Kidney glomerular epithelial cell (primary cell): ENCODE measurements at regions not wholly inside any gene's neighbourhood (a gene's known extent, or its start where the extent isn't known, plus 50 kb on each side); places are given as distances from the start of the nearest gene placed in this dataset.

ENCODE experiments used
- DNase-seq: peaks from one replicate; lab custom pipeline; 2025; lab: John Stamatoyannopoulos, UW

DNA sequence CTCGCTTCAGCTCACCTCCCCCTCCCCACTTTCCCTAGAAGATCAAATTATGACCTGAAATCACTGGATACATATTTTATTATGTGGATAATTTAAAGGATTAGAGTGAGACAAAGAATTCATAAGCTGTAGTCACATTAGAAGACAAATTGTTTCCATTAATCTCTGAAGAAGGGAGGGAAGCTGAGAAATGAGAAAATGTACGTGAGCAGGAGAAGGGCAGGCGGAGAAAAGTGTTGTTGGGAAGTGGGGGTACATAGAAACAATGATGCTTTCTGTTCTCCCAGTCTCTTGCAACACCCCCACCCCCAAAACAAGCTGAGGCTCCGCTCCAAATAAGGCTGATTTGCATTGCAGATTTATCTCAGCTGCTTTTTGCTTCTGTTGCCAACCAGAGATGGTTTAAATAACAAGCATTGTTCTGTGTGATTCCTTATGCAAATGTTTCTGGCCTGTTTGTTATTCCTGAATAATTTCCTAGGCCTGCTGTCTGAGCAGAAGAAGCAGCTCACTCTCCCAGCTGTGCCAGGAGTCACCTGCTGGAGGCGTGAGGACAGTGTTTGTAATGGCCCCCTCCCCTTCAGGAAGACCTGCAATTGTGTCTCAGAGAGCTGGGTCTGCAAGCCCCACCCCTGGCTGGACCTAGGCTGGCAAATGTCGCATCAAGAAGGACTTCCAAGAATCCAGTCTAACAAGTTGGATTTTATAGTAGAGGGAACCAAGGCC is 121.8 kb upstream of the TNR start:
- no peak for DNase-seq

DNA sequence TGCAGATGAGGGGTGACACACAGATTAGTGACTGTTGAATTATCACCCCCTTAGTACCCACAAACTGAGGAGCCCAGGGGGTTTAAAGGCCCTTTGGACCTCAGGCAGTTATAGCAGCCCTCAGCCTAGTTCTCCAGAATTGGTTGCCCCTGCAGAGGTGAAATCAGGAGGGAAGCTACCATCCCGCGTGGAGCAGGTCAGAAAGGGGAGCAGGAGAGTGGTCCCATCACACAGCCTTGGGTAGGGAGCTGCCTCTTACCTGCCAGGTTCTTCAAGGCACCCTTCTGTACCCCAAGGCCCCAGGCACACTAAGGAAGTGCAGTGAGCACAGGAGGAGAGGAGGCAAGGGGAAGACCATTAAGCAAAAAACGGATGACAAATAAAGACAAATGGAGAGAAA is 121.2 kb upstream of the TNR start:
- no peak for DNase-seq

DNA sequence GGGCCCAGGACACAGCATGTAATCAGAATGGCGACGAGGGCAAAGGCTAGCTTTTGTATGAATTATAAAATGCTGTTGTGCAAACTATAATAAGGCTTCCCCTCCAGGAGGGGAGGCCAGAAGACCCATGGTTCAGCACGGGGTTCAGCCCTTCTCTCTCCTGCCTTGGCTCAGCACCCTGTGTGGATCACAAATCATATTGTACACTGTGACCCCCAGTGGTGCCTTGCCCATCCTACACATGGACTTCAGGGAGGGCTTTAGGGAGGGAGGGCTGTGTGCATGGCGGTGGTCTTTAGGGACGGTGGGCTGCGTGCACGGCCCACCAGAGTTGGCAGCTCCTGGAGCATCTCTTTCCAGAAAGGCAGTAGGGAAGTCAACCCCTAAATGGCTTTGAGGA is 120.8 kb upstream of the TNR start:
- no peak for DNase-seq

DNA sequence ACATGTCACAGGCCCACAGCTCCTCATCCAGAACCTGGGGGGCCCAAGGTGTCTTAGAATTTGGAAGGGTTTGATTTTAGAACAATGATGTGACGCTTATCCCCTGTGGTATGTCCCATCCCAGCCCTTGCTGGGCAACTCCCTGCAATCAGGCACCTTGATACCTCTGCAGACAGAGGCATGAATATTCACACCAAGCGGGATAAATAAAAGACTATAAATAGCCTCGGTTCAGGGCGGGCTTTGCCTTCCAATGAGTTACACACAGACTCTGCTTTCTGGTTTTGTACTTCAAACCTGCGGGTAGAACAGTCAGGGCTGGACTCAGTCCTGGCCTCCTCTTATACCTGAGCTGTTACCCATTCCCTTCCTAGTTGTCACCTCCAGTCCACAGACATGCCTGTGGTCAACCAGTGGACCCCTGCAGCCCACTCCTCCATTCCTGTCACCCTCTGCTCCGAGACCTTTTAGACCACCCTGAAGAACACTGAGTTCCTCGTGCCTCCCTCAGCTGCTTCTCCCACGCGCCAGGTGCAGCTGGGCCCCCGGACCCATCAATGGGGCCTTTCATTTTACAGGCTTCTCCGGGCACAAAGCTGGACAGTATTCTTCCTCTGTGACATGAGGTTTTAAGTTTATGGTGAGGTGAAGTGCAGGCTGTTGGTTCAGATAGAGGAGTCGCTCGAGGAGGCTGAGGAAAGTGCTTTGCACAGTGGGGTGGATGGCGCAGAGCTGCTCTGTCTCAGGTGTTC is 120.1 kb upstream of the TNR start:
- DNase-seq: no peak

- no peak for DNase-seq
These were observed 119.0 kb upstream of the TNR start for GRCh38 chr1:175862408-175862807.

DNA sequence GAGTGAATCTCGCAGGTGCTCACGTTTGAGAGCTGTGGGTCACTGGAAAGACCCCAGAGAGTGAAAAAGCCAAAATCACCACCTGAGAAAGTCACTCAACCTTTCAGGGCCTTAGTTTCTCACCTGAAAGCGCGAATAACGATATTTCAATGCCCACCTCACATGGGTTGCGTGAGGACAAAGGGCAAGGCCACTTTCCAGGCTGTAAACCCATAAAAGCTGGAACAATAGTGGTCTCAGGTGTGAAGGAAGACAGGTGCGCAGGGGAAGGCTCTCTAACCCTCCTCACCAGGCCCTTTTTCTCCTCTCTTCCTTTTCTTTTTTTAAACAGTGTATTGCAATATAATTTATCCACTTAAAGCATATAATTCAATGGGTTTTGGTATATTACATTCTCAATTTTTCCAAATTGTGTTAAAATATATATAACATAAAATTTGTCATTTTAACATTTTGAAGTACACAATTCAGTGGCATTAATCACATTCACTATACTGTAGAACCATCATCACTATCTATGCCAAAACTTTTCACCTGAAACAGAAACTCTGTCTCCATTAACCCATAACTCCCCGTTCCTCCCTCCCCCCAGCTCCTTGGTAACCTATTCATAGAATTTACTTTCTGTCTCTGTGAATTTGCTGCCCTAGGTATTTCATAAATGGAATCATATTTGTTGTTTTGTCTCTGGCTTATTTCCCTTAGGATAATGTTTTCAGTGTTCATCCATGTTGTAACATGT is 118.4 kb upstream of the TNR start:
- DNase-seq: no peak

- DNase-seq: no peak
These were observed 114.4 kb upstream of the TNR start for GRCh38 chr1:175857756-175858155.

- DNase-seq: no peak
These were observed 110.3 kb upstream of the TNR start for GRCh38 chr1:175853681-175854080.

DNA sequence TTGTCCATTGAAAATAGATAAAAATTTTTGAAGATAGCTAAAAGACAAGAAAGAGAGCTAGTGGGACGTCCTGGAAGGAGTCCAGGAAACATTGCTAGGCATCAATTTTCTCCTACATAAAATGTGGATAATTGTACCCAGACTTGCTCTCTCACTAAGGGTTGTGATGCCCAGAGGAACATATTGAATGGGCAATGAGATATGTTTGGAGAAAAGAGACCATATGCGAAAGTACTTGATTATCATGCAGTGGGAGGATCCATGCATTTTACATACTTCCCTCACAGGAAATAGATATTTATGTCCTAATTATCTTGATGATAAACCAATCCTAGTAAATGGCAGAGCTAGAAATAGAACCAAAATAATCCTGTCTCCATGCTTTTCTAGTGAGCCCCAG is 108.4 kb upstream of the TNR start:
- no peak for DNase-seq

DNA sequence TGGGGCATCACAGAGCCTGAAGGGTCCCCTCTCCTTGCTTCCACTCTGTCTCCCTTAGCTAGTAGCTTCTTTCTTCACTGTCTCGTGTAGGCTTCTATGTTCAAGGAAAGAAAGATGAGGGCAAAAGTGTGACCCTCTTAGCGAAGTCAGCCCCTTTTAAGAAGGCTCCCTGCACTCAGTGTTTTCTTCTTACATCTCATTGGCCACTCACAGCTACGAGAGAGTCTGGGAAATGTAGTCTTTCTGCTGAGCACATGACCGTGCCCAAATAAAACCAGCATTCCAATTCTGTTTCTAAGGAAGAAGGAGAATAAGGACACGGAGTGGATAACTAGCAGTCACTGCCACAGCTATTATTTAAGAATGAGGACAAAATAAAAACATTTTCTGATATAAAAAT is 104.9 kb upstream of the TNR start:
- no peak for DNase-seq

GRCh38 chr1:175845985-175846384 is 102.6 kb upstream of the TNR start:
- no peak for DNase-seq

DNA sequence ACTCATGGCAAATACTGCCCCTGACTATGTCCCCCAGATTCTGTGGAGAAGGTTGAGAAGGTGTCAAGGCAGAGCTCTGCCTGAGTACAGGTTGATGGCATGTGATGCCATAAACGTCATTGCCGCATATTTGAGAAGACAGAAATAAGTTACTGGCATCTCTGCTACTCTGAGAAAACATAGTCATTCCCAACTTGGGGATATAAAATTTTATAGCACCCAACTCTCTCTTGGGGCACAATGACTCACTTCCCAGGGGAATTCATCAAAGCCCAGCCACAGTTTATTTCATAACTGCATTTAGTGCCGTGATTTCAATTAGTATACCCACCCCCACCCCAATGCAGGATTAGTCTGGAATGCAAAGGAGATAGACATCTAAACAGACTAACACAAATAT is 101.9 kb upstream of the TNR start:
- no peak for DNase-seq

DNA sequence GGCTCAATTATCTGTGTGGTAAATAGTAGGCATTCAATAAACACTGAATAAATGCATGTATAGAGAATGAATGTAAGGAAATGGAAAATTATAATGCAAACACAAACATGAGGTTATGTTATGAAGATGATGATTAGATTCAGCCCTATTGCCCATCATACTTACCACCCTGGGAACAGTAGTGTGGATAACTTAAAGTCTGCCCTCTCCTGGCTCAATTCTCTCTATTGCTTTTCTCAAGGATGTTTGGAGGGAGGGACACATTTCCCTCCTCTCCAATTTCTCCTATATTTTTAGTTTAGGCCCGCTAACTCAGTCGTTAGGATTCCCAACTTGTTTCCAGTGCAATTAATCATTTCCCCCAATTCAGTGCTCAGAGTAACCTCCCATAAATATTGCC is 101.5 kb upstream of the TNR start:
- DNase-seq: no peak

- no peak for DNase-seq
These were observed 99.2 kb upstream of the TNR start for GRCh38 chr1:175842550-175842949.

GRCh38 chr1:175841738-175842187 is 98.4 kb upstream of the TNR start:
- no peak for DNase-seq

- no peak for DNase-seq
These were observed 97.4 kb upstream of the TNR start for GRCh38 chr1:175840787-175841186.

DNA sequence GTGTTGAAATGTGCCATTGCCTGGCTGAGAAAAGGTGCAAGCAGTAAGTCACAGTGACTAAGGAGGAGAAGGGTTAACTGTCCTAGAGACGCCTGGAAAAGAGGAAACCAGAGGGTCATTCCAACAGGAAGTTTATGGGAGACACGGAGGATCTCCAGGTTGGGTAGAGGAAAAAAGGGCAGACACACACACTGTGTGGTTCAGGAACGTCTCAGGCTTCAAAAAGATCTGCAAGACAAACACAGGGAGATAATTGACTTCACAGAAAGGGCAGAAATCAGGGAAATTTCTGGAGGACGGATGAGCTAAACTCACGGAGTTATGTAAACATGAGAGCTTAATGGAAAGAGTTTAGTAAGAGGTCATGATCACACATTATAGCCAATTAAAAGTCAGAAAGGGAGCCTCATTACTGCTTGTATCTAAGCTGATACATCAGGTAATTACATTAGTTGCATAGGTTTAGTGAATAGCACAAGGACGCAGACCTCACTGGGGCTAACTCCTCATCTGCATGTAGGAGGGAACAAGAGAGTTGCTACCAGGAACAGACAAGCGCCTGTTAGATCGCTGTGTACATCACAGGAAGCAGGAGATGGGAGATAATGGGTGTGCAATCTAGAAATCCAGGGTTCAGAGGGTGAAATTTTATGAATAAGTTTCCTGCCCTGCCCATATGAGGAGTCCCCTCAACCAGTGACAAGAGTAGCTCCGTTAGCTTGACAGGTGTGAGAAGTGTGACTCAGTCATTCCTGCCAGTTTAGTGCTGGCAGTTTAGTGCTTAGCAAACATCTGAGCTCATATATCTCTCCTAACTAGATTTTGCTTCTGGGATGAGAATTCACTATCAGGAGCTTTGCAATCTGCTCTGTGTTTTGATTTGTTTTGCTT is 96.6 kb upstream of the TNR start:
- no peak for DNase-seq

- no peak for DNase-seq
These were observed 91.2 kb upstream of the TNR start for GRCh38 chr1:175834597-175834996.

GRCh38 chr1:175833951-175834350 is 90.6 kb upstream of the TNR start:
- no peak for DNase-seq

DNA sequence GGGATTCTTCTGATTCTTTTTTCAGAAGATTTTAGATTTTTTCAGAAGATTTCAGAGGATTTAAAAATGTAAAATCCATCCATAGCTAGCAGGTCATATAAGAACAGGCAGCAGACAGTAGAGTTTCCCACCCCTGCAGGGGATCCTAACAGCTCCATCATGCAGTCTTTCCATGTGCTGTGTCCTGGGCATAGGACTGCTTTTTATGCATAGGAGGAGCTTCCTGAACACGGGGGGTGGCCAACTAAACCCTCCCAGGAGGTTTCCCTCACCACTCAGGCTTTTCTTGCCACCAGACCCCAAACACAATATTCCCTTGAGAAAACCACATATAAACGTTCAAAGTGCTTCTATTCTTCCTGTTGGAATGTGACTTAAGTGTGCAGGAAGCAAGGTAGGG is 90.1 kb upstream of the TNR start:
- DNase-seq: no peak

DNA sequence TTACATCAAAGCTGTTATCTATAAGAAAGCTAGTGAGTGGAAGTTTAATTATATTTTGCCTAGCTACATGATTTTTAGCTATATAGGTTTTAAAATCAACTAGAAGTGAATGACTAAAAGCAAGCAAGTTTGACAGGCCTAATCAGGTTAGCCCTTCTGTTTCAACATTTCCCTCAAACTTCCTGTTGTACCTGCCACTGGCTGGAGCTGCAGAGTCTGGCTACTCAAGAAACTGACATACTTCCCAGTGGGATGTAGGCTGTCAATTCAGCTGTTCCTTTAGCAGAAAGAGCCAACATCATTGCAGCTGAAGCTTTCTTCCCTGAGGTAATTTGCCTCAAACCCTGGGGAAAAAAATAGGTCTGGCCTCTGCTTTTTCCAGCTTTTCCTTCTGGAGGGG is 87.1 kb upstream of the TNR start:
- DNase-seq: no peak

GRCh38 chr1:175829845-175830244 is 86.5 kb upstream of the TNR start:
- no peak for DNase-seq
